A549 (cell line): ENCODE measurements at regions not wholly inside any gene's neighbourhood (a gene's known extent, or its start where the extent isn't known, plus 50 kb on each side); places are given as distances from the start of the nearest gene placed in this dataset.

ENCODE experiments used
- ATAC-seq, 2 experiments: fragments of 200-7000 bp in 1 of 2; fragments of >200 bp in 1 of 2; cut with Nextera tagmentation in 1 of 2; cut with Tn5 transposase in 1 of 2; 3 replicates each; pipeline versions ENCODE4 v1.8.0 to v1.9.1; 2018 to 2020; ENCODE audit warnings: mild to moderate bottlenecking in 1 of 2, moderate library complexity in 1 of 2
- CTCF ChIA-PET: fragments of 300-600 bp; sonication (Branson Sonifier 250); formaldehyde crosslinking; extraction: SDS; loops from one replicate; lab custom pipeline; 2021; ENCODE audit warnings: antibody characterized with exemption, inconsistent platforms; lab: Yijun Ruan, JAX
- POLR2A ChIA-PET: fragments of 350-600 bp; formaldehyde crosslinking; extraction: SDS; loops from one replicate; lab custom pipeline; 2021; ENCODE audit warnings: antibody characterized with exemption, inconsistent platforms; lab: Yijun Ruan, JAX
- DNase-seq, 2 experiments: peaks; one replicate each; pipeline versions ENCODE4 v3.0.0 to v3.0.0-alpha.2; 2011 to 2016; ENCODE audit warnings: low read depth in 1 of 2, low spot score in 1 of 2
- FAIRE-seq: peaks from 2 replicates; lab custom pipeline; 2011; peaks lifted over from hg19 to GRCh38; lab: Jason Lieb, UNC
- H3K27ac ChIP-seq, 2 experiments: fragments of >200 bp; sonication (Bioruptor Twin); formaldehyde crosslinking; 3 replicates each; pipeline ENCODE4 v1.5.1; 2016 to 2017
- H3K4me1 ChIP-seq: fragments of >200 bp; sonication (Bioruptor Twin); formaldehyde crosslinking; 3 replicates; pipeline ENCODE4 v1.6.1; 2016
- H3K4me2 ChIP-seq: fragments of >200 bp; sonication (Bioruptor Twin); formaldehyde crosslinking; 3 replicates; pipeline ENCODE4 v1.6.1; 2016
- H3K4me3 ChIP-seq: fragments of >200 bp; sonication (Bioruptor Twin); formaldehyde crosslinking; 3 replicates; pipeline ENCODE4 v1.5.1; 2016
- H3K9me3 ChIP-seq: fragments of >200 bp; sonication (Bioruptor Twin); formaldehyde crosslinking; 3 replicates; pipeline ENCODE4 v1.6.1; 2016
- CBX2 ChIP-seq: fragments of 200-600 bp; sonication (generic); IDR thresholded peaks from 2 replicates; pipeline ENCODE4 v1.6.1; 2016; ENCODE audit warnings: low read depth, mild to moderate bottlenecking, borderline replicate concordance
- CHD4 ChIP-seq: fragments of 200-600 bp; sonication (generic); IDR thresholded peaks from 2 replicates; pipeline ENCODE4 v1.6.1; 2016; ENCODE audit warnings: antibody characterized with exemption, mild to moderate bottlenecking, borderline replicate concordance
- E2F6 ChIP-seq: IDR thresholded peaks from 2 replicates; pipeline ENCODE4 v1.6.1; 2012; ENCODE audit warnings: low read depth, borderline replicate concordance
- EP300 ChIP-seq, 2 experiments: fragments of >200 bp; sonication (Bioruptor Twin); formaldehyde crosslinking; IDR thresholded peaks; 2 replicates in 1 of 2; 3 replicates in 1 of 2; pipeline ENCODE4 v1.6.1; 2016 to 2017
- FOSB ChIP-seq: fragments of 250-450 bp; sonication (Bioruptor Pico); IDR thresholded peaks from 2 replicates; pipeline ENCODE4 v1.5.0; 2020; ENCODE audit warnings: mild to moderate bottlenecking, moderate library complexity
- FOSL2 ChIP-seq, 2 experiments: fragments of 450-650 bp in 1 of 2; fragments of >200 bp in 1 of 2; sonication (Bioruptor Twin) in 1 of 2; formaldehyde crosslinking; IDR thresholded peaks; 2 replicates each; pipeline versions ENCODE4 v1.5.0 to v1.6.1; 2016 to 2020; ENCODE audit warnings: mild to moderate bottlenecking in 1 of 2, moderate library complexity in 1 of 2
- FOXS1 ChIP-seq: fragments of 250-450 bp; sonication (Bioruptor Pico); IDR thresholded peaks from 2 replicates; pipeline ENCODE4 v1.5.0; 2020; ENCODE audit warnings: mild to moderate bottlenecking, moderate library complexity
- HDAC2 ChIP-seq: fragments of 200-600 bp; sonication (generic); IDR thresholded peaks from 2 replicates; pipeline ENCODE4 v1.6.1; 2016
- HOXA7 ChIP-seq: fragments of 250-450 bp; sonication (Bioruptor Pico); IDR thresholded peaks from 2 replicates; pipeline ENCODE4 v1.5.0; 2020; ENCODE audit warnings: mild to moderate bottlenecking, moderate library complexity
- HOXB5 ChIP-seq: fragments of 250-450 bp; sonication (Bioruptor Pico); IDR thresholded peaks from 2 replicates; pipeline ENCODE4 v1.5.0; 2020; ENCODE audit warnings: mild to moderate bottlenecking, moderate library complexity
- JUN ChIP-seq, 2 experiments: fragments of >200 bp; sonication (Bioruptor Twin); formaldehyde crosslinking; IDR thresholded peaks; 2 replicates in 1 of 2; 3 replicates in 1 of 2; pipeline ENCODE4 v1.6.1; 2016 to 2017
- JUNB ChIP-seq: fragments of >200 bp; sonication (Bioruptor Twin); formaldehyde crosslinking; IDR thresholded peaks from 2 replicates; pipeline ENCODE4 v1.6.1; 2016
- KDM1A ChIP-seq: fragments of 200-600 bp; sonication (generic); IDR thresholded peaks from 2 replicates; pipeline ENCODE4 v1.6.1; 2016; ENCODE audit warnings: low read depth, mild to moderate bottlenecking
- MAFK ChIP-seq: fragments of 450-650 bp; IDR thresholded peaks from 2 replicates; pipeline ENCODE4 v1.6.1; 2014; ENCODE audit not compliant: partially characterized antibody
- MAX ChIP-seq: IDR thresholded peaks from 2 replicates; pipeline ENCODE4 v1.6.1; 2012
- MAZ ChIP-seq: fragments of 150-350 bp; IDR thresholded peaks from 2 replicates; pipeline ENCODE4 v1.6.1; 2014; ENCODE audit warnings: antibody characterized with exemption, low read depth, low read length, borderline replicate concordance
- PHF8 ChIP-seq: fragments of 200-600 bp; sonication (generic); IDR thresholded peaks from 2 replicates; pipeline ENCODE4 v1.6.1; 2016; ENCODE audit warnings: low read depth, mild to moderate bottlenecking, antibody characterized with exemption, moderate library complexity, borderline replicate concordance
- POLR2A ChIP-seq: IDR thresholded peaks from 2 replicates; pipeline ENCODE4 v1.6.1; 2012; ENCODE audit warnings: mild to moderate bottlenecking, low read length
- RAD21 ChIP-seq, 2 experiments: fragments of >200 bp in 1 of 2; sonication (Bioruptor Twin) in 1 of 2; formaldehyde crosslinking in 1 of 2; IDR thresholded peaks in 1 of 2; conservative IDR thresholded peaks in 1 of 2; 2 replicates in 1 of 2; 3 replicates in 1 of 2; pipeline ENCODE4 v1.6.1; 2012 to 2018; ENCODE audit warnings: inconsistent platforms in 1 of 2
- RARB ChIP-seq: fragments of 250-450 bp; sonication (Bioruptor Pico); IDR thresholded peaks from 2 replicates; pipeline ENCODE4 v1.8.0; 2021; ENCODE audit warnings: mild to moderate bottlenecking, moderate library complexity
- RFX5 ChIP-seq: fragments of 450-650 bp; IDR thresholded peaks from 2 replicates; pipeline ENCODE4 v1.7.1; 2014; ENCODE audit warnings: antibody characterized with exemption, mild to moderate bottlenecking, moderate library complexity
- TP53 ChIP-seq: fragments of 250-450 bp; sonication (Bioruptor Pico); IDR thresholded peaks from 2 replicates; pipeline ENCODE4 v1.5.0; 2021; ENCODE audit warnings: mild to moderate bottlenecking, moderate library complexity
- ZC3H11A ChIP-seq: fragments of 450-650 bp; IDR thresholded peaks from 2 replicates; pipeline ENCODE4 v1.6.1; 2014; ENCODE audit warnings: antibody characterized with exemption, mild to moderate bottlenecking
- WGBS: methylation state at CpG from one replicate; pipeline ENCODE4 v1.1.6; 2017; ENCODE audit errors: missing lambda C conversion rate; 5-methylcytosine and 5-hydroxymethylcytosine counted together
- TF ChIP-seq, protein P1 (sequence below): fragments of 250-450 bp; sonication (Bioruptor Pico); IDR thresholded peaks from 2 replicates; pipeline ENCODE4 v1.5.0; 2020; ENCODE audit warnings: low read depth, mild to moderate bottlenecking, moderate library complexity

GRCh38 chr10:78933828-78934531 is 134.8 kb upstream of the ZMIZ1 start:
- ChIA-PET POLR2A (no interaction called here), CTCF (interaction anchor here (1.0 to 1.3 kb wide), 4 partner anchors 9 to 20 kb away, joined by 3 read pairs; no protein-coding TSS in a partner anchor)
- FAIRE-seq (no peak), DNase-seq (no peak), ATAC-seq (no peak)
- Histone ChIP-seq H3K9me3 (no peaks in the 10 kb centered on the region), H3K4me3 (no peak overlapping the region), H3K27ac (no peak overlapping the region), H3K4me2 (no peak overlapping the region), H3K4me1 (peaks cover 21% of the 10 kb centered on the region)
- 89% methylated on average over 14 of the region's 14 CpGs for WGBS
- TF ChIP-seq MAFK = no peak
- no peak for TF ChIP-seq FOXS1 (CRISPR knock-in tag)
- TF ChIP-seq MAZ = no peak
- TF ChIP-seq PHF8 = no peak
- TF ChIP-seq HOXA7 (CRISPR knock-in tag) = no peak

GRCh38 chr10:78934532-78934898 is 134.3 kb upstream of the ZMIZ1 start:
- no peaks in the 10 kb centered on the region for H3K9me3 ChIP-seq
- CTCF ChIA-PET = interaction anchor here (1.2 to 1.3 kb wide), 2 partner anchors 9 to 21 kb away, joined by 3 read pairs; no protein-coding TSS in a partner anchor
- DNase-seq (no peak), ATAC-seq (no peak), FAIRE-seq (no peak)
- no peak overlapping the region for H3K4me3 ChIP-seq
- H3K4me2 ChIP-seq = no peak overlapping the region
- TF ChIP-seq RFX5 (no peak), ZC3H11A (no peak), FOSL2 (IDR thresholded peaks at IDR 0.05) (no peak), FOSL2 (CRISPR knock-in tag; IDR thresholded peaks at IDR 0.05) (no peak), CHD4 (no peak), PHF8 (no peak), EP300 (IDR thresholded peaks at IDR 0.05) (no peak), MAX (no peak), TP53 (CRISPR knock-in tag) (no peak), RAD21 (conservative IDR thresholded peaks at IDR 0.05 in 1 of 2, IDR thresholded peaks at IDR 0.05 in 1 of 2) (no peak), MAZ (no peak), FOSB (CRISPR knock-in tag) (no peak), CBX2 (no peak), HOXB5 (CRISPR knock-in tag) (no peak), JUNB (no peak), E2F6 (no peak), HOXA7 (CRISPR knock-in tag) (no peak), KDM1A (no peak), POLR2A (no peak), RARB (CRISPR knock-in tag) (no peak)
- TF ChIP-seq, protein P1, sequence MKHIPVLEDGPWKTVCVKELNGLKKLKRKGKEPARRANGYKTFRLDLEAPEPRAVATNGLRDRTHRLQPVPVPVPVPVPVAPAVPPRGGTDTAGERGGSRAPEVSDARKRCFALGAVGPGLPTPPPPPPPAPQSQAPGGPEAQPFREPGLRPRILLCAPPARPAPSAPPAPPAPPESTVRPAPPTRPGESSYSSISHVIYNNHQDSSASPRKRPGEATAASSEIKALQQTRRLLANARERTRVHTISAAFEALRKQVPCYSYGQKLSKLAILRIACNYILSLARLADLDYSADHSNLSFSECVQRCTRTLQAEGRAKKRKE = no peak
- peaks cover 21% of the 10 kb centered on the region for H3K4me1 ChIP-seq
- 86% methylated on average over 3 of the region's 3 CpGs for WGBS
- POLR2A ChIA-PET = interaction anchor here (1.0 kb wide), 1 partner anchor 39 kb away, joined by 3 read pairs; no protein-coding TSS in a partner anchor
- H3K27ac ChIP-seq = no peak overlapping the region

DNA sequence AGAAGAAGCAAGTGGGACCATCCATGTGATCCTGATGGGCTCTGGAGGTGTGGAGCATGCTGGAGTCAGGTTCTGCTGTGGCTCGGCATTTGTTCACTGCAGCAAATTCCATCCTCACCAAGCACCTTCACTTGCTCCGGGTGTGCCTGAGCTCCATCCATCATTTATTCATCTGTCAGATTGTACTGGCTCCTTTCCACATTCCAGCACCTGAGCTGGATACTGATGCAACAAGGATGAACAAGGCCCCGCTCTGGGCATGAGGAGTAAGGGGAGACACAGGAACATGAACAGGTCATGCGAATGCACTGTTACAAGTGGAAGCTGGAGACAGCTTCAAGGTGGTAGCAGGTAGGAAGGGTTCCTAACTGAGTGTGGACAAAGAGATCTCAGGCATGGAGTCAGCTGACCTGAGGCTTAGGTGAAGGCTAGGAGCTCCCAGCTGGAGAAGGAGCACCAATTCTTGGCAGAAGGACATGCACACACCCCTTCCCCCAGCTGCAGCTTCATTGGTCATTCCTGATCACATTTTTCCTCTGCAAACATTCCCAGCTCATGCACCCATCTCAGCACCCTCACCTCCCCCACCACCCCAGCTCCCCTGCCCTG is 133.7 kb upstream of the ZMIZ1 start:
- Histone ChIP-seq H3K27ac (peak overlapping the region in 1 of 2 experiments; percentile 43; a peak in 1 of 6 replicates), H3K9me3 (no peaks in the 10 kb centered on the region), H3K4me2 (no peak overlapping the region), H3K4me3 (no peak overlapping the region), H3K4me1 (peaks cover 21% of the 10 kb centered on the region)
- no peak for FAIRE-seq
- TF ChIP-seq HDAC2 = no peak
- TF ChIP-seq JUN (IDR thresholded peaks at IDR 0.05) = no peak
- ChIA-PET CTCF (interaction anchor here (1.3 to 1.5 kb wide), 2 partner anchors 261 to 420 kb away, joined by 3 to 5 read pairs; no protein-coding TSS in a partner anchor), POLR2A (interaction anchor here (1.0 kb wide), 1 partner anchor 38 kb away, joined by 3 read pairs; no protein-coding TSS in a partner anchor)
- WGBS = 85% methylated on average over 4 of the region's 4 CpGs
- ATAC-seq = no peak
- DNase-seq = no peak
